GM19438 (cell line): ENCODE measurements at regions not wholly inside any gene's neighbourhood (a gene's known extent, or its start where the extent isn't known, plus 50 kb on each side); places are given as distances from the start of the nearest gene placed in this dataset.

Experiments used
- ATAC-seq: cut with Tn5 transposase; IDR thresholded peaks from one replicate; pipeline ENCODE4 v1.9.1; 2021; ENCODE audit warnings: low read depth; ENCODE audit not compliant: unreplicated experiment

DNA sequence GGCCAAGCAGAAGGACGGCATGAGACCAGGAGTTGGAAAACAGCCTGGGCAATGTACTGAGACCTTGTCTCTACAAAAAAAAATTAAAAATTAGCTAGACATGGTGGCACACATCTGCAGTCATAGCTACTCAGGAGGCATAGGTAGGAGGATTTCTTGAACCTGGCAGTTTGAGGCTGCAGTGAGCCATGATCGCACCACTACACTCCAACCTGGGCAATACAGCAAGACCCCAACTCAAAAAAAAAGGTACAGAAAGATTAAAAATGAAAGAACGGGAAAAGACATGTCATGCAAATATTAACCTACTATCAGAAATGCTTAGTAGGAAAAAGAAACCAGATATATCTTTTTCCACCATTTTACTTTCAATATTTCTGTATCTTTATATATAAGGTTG, 99.6 kb upstream of the ATP11B start:
- no peak for ATAC-seq

DNA sequence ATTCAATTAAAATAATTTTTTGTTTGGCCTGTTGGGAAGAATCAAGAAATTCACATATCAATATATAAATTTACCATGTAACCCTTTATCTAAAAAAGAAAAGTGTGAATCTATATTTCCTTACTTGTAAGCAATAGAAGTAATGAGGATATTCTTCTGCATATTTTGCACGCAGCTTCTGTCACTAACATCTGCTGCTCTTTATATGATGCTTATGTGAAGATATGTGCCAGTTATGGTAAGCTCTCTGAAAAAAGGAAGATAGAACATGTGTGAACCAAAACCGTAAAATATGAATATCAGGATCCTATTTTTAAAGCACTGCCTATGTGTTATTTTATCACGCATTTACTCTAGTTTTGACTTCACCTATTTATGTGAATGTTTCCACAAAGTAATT, 96.4 kb upstream of the ATP11B start:
- no peak for ATAC-seq

DNA sequence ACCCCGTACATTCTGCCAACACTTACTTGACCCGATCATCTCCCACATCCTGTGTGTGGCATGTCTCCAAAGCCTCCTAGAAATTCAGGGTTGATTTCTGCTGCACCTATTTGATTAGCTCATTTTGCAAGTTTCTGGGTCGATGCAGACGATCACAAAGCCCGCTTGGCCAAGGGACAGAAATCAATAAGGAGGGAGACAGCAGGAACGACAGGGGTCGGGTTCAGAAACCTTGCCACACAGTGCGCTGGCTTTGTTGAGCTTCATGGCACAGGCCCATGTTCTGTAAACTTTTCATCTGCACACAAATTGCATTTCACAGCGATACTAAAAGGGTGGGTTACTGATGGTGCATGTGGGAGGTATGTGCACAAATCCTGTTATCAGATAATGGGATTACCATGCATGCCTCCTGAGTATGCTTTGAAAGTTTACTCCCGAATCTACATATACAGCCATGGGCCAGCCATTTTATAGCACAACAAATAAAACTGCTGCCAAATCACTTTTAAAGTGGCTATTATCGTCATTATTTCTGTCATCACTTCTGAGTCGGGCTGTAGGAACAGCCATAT, 95.9 kb upstream of the ATP11B start:
- ATAC-seq, result no peak

DNA sequence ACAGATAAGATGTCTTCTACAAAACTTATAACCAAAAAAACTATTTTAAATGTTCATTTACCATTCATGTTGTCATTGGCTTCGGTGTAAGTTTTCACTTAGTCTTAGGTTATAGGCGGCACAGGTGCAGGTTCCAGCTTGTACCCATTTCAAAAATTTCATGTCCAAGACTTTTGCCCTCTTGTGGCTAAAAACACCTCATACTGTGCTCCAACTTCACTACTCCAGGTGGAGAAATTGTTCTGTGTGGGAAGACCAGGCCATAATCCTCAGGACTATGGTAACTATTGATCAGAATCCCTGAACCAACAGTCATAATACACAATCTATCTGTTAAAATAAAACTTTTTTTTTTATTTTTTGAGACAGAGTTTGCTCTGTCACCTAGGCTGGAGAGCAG, 95.2 kb upstream of the ATP11B start:
- ATAC-seq, result no peak

DNA sequence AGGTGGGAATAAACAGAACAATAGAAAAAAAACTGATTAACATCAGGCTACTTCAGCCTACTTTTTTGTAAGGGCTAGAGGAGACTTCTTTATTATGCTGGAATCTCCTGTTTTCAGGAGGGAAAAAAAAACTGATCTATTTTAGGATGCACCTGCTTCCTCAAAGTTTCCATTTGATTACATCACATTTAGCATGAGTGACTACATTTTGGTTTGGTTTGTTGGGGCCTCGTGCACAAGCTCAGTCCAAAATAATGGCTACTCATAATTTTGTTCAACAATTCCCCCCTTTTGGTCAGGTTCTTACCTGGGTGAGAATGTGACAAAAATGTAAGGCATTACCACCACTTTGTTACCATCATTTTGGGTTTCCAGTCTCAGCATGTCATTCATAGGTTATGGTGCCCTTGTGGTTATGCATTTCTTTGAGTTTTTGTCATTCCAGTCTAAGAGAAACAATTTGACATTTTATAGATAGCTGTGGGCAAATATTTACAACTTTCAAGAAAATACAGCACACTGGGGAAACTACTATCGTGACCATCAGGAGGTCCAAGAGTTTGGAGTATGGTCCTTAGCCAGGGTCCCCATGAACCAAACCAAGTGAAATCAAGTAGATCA, 93.6 kb upstream of the ATP11B start:
- no peak for ATAC-seq

DNA sequence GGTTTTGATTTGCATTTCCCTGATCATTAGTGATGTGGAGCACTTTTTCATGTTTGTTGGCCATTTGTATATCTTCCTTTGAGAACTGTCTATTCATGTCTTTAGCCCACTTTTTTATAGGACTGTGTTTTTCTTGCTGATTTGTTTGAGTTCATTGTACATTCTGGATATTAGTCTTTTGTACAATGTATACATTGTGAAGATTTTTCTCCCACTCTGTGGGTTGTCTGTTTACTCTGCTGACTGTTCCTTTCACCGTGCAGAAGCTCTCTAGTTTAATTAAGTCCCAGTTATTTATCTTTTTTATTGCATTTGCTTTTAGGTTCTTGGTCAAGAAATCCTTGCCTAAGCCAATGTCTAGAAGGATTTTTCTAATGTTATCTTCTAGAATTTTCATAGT, 91.1 kb upstream of the ATP11B start:
- no peak for ATAC-seq

DNA sequence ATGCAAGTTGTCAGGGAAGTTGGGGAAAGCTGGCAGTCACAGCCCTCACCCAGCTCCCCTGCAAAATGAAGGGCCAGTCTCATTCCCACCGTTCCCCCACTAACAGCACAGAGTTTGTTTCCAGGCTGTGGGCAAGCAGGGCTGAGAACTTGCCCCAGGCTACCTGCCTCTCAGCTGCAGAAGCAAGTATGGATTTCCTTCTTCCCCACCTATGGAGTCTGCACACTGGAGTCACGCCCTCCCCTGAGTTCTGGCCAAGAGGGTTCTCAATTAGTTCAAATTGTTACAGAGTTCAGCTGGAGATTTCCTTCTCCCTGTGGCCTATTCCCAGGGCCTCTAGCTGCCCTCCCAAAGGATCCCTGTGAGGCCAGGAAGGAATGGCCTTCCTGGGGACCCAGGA, 90.1 kb upstream of the ATP11B start:
- ATAC-seq, result no peak

DNA sequence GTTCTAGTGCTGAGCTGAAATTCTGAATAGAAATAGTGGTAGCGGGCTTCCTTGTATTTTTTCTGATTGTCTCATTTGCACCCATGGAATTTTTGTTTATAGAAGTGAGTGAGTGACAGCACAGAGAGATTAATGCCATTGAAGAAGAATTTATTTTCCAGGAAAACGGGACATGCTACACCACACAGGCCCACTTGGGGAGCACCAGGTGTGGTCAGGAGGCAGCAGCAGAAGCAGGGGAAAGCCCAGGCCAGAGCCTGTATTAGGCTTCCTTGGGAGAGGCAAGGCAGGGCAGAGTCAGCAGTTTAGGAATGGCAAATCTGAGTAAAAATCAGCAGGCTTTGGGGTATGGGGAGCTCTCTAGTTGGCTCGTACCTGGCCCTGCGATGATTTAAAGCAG, 88.4 kb upstream of the ATP11B start:
- no peak for ATAC-seq

DNA sequence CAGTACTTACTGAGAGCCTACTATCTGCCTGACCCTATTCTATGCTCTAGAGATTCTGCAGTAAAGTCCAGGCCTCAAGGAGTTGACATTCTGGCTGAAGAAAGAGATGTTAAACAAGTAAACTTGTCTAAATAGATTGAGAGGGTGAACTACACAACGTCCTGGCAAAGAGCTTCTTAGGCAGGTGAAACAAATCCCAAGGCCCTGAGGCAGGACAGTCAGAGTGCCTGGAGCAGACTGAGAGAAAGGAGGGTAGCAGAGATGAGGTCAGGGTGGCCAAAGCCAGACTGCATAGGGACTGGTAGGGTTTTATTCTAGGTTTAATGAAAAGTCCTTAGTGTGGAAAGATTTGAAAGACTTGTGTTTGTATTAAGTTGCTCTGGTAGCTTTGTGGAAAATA, 84.5 kb upstream of the ATP11B start:
- no peak for ATAC-seq

DNA sequence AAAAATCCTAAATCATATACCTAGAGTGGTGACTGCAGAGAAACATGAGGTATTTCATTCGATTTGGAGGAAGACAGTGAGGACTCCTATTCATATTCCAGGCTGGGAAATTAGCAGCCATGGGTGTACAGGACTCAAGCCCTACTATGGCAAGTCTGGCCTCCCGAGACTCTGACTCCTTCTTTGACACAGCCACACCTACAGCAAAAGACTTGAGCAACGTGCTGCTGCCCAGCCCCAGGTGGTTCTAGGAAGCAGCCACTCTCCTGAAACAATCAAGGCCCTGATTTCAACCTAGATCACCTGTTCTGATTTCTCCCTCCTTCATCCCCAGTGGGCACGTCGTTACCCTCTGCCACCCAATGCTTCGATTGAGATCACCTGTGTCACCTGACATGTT, 84.0 kb upstream of the ATP11B start:
- ATAC-seq, result no peak

DNA sequence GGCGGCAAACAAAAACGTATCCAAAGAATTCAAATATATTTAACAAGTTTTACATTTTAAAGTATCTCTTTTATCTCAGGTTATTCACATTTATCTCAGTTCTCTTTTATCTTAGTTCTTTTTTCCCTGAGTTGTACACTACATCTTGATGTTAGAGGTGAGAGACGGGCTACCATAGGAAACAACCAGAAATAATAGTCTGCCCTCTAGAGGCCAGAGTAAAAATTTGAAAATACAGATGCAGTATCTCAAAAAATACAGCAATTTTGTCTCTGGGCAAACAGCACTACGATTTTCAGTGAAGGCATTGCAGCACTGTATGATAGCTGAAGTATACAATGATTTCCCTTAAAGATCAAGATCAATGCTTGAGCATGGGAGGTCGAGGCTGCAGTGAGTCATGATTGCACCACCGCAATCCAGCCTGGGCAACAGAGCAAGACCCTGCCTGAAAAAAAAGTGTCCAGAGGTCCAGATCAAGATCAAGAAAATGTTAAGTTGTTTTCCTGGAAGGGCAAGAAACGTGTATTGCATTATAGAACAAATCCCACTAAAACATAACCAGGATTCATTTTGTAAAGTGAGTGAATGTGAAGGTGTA, 82.6 kb upstream of the ATP11B start:
- ATAC-seq, result no peak

DNA sequence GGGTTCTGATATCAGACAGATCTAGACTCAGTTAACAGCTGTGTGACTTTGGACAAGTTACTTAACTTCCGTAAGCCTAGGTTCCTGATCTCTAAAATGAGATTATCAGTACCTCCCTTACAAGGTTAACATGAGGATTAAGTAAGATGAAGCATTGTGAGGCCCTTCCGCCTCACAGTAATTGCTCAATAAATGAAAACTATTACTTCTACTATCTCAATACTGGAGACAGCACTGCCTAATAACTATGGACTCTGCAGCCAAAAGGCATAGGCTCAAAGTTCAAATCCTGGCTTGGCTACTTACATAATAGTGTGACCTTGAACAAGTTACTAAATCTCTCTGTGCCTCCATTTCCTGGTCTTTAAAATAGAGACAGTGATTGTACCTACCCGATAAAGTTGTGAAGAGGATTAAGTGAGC, 82.0 kb upstream of the ATP11B start:
- ATAC-seq, result no peak

DNA sequence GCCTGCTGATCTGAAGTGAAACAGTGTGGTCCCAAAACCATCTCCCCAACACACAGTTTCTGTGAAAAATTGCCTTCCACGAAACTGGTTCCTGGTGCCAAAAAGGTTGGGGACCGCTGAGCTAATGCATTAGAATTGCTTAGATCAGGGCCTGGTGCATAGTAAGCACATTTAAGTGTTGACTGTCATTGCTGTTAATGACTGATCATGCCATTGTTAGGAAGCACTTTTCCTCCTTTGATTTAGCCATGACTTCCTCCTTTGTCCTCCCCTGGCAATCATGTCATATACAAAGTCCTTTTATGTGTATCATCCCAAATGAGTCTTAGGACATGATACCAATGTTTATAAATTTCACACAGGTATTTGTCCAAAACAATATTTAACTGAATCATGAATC, 81.5 kb upstream of the ATP11B start:
- ATAC-seq, result no peak

DNA sequence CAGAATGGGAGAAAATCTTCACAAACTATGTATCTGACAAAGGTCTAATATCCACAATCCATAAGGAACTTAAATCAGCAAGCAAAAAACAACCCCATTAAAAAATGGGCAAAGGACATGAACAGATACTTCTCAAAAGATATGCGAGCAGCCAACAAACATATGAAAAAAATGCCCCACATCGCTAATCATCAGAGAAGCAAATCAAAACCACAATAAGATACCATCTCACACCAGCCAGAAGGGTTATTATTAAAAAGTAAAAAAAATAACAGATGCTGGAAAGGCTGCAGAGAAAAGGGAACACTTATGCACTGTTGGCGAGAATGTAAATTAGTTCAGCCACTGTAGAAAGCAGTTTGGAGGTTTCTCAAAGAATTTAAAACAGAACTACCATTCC, 80.2 kb upstream of the ATP11B start:
- ATAC-seq, result no peak

DNA sequence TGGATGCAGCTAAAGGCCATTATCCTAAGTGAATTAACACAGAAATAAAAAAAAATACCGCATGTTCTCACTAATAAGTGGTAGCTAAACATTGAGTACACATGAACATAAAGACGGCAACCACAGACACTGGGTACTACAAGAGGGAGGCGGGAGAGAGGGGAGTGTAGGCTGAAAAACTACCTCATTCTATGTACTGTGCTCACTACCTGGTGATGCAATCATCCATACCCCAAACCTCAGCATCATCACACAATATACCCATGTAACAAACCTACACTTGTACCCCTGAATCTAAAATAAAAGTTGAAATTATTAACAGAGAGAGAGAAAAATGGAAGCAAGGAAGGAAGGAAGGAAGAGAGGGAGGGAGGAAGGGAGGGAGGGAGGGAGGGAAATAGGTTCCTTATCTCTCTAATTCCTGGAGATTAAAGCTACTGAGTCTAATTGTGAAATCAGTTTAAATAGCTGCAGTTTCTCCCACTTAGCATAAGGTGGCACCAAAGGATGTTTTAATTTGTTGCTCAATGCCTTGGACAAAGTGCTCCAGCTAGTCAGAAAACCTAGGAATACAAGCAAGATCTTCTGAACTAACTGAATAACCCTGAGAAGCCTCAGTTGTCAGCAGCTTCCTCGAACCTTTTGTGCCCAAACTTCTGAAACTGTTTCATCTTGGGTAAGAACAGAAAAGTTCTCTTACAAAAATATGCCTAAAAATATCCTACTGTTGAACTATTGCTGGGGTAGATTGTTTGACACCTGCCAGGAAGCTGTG, 79.4 kb upstream of the ATP11B start:
- ATAC-seq, result peak; percentile 43

DNA sequence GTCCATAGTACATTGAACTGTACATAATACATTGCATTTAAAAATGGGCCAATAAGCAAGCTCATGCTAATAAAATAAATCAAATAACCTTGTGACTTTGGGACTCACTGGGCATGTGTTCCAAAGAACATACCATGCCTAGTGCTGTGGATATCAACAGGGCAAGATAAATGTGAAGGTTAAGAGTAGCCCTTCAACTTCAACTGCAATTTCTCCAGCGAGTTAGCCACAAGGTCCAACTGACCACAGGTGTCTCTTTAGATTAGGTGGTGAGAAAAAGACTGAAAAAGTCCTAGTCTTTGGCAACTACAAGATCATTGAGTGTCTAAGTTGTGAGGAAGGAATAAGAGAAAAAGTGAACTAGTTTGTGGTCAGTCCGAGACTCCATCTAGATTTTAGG, 78.3 kb upstream of the ATP11B start:
- no peak for ATAC-seq

DNA sequence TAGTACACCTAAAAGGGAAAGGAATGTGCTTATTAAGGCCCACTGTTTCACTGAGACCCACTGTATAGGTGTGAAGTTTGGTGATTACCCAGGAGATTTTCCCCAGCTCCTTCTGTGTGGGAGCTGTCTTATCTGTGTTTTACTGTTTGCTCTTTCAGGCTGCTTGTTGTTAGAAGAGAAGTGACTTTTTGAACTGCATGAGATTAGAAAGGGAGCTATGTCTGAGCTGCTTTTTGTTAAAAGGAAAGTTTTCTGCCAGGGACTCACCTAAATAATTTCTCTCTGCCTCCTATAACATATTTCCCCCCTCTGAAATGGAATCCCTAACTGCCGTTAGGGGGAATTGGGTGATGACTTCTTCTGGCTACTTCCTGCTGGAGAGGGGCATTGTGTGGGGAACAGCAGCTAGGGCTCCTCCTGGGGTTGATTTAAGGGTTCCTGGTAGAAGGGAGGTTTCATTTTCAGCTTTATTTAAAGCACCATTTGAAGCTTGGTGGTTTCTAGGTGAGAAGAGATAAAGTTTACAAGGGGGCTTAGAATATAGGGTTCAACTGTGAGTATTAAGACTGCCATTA, 77.1 kb upstream of the ATP11B start:
- peak; percentile 39 for ATAC-seq

DNA sequence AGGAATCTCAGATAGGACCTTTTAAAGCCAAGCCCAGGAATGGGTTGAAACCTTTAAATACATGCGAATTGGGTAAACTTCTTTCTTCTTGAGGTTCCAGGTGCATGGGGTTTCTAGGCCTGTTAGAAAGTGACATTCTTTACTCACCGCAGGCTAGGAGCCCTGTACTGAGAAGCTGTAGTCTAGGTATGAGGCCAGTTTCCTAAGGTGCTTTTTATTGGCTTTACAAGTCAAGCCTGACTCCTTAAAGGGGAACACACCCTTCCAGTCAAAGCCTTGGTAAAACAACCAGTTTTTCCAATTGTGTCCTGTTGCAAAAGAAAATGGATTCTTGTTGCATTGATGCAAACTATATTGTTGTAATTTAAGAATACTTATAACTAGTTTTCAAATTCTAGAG, 76.1 kb upstream of the ATP11B start:
- peak; percentile 89 for ATAC-seq

DNA sequence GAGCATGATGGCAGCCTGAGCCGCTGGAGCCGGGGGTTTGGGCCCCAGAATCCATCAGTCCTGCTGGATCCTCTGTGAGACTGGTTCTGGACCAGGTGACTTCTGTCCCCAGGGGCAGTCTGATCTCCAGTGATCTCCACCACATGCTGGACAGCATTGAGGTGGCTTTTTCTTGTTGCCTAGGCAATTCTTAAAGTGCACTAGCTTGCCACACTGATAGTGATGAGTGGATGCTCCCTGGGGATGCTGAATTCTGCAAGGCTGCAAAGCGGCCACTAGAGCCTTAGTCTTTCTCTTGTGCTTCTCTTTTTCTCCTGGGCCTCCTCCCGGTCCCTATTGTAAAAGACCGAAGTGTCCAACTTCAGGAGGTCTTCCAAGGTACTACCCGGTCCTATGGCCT, 70.4 kb upstream of the ATP11B start:
- ATAC-seq, result no peak

DNA sequence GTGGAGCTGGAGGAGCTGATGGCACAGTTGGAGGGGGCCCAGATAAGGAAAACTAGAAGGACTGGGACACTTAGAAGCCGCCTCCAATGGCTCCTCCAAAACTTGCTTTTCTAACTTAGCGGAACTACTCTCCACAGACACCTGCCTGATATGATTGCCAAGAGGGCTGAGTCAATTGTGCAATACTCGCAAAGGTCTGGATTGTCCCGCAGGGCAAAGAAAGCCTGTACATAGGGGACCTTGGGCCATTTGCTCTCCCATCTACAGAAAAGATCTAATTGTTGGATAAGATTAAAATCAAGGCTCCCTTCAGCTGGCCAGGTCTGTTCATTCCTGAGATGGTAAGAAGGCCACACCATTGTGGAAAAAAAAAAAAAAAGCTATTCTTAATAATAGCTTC, 69.7 kb upstream of the ATP11B start:
- no peak for ATAC-seq
